Esophagus squamous epithelium (tissue), 5 donors: ENCODE measurements at regions not wholly inside any gene's neighbourhood (a gene's known extent, or its start where the extent isn't known, plus 50 kb on each side); places are given as distances from the start of the nearest gene placed in this dataset.

Source experiments
- DNase-seq: peaks from one replicate; lab custom pipeline; 2025; lab: John Stamatoyannopoulos, UW
- H3K27ac ChIP-seq, 4 donors: fragments of 200-600 bp; sonication (generic); one replicate each; pipeline ENCODE4 v1.5.1; 2016 to 2019; ENCODE audit warnings: mild to moderate bottlenecking in 1 of 4
- H3K27me3 ChIP-seq, 4 donors: fragments of 200-600 bp; sonication (generic); 1 replicate in 3 of 4; 2 replicates in 1 of 4; pipeline versions ENCODE4 v1.5.1 to v1.6.0; 2017 to 2021; ENCODE audit warnings: antibody characterized with exemption in 1 of 4
- H3K36me3 ChIP-seq, 3 donors: fragments of 200-600 bp; sonication (generic); one replicate each; pipeline ENCODE4 v1.5.1; 2016 to 2019
- H3K4me1 ChIP-seq, 3 donors: fragments of 200-600 bp; sonication (generic); one replicate each; pipeline ENCODE4 v1.5.1; 2017 to 2019
- H3K4me3 ChIP-seq, 4 donors: fragments of 200-600 bp; sonication (generic); 1 replicate in 3 of 4; 2 replicates in 1 of 4; pipeline ENCODE4 v1.5.1; 2016 to 2019; ENCODE audit warnings: mild to moderate bottlenecking in 2 of 4, moderate library complexity in 1 of 4
- H3K9me3 ChIP-seq, 3 donors: fragments of 200-600 bp; sonication (generic); one replicate each; pipeline ENCODE4 v1.5.1; 2016 to 2019
- POLR2A ChIP-seq, 4 donors: fragments of 450-650 bp; IDR thresholded peaks; one replicate each; pipeline ENCODE4 v1.6.1; 2017; ENCODE audit warnings: antibody characterized with exemption in 4 of 4, mild to moderate bottlenecking in 4 of 4, moderate library complexity in 3 of 4
- WGBS, 2 donors: methylation state at CpG; one replicate each; pipeline ENCODE4 v1.1.5; 2018; 5-methylcytosine and 5-hydroxymethylcytosine counted together
- intact Hi-C: fragments of 100-400 bp; cut with DNase I; formaldehyde crosslinking; loops from one replicate; pipeline ENCODE4 v1.15.0; 2022
- TF ChIP-seq, protein P1 (sequence below), 6 experiments: fragments of 450-650 bp in 4 of 6; fragments of 200-600 bp in 2 of 6; sonication (generic) in 2 of 6; IDR thresholded peaks; one replicate each; pipeline ENCODE4 v1.5.1; 2016 to 2019; ENCODE audit warnings: antibody characterized with exemption in 6 of 6, mild to moderate bottlenecking in 4 of 6, moderate library complexity in 4 of 6
- donor health status: DM: yes; HTN: yes; CAD: no.

DNA sequence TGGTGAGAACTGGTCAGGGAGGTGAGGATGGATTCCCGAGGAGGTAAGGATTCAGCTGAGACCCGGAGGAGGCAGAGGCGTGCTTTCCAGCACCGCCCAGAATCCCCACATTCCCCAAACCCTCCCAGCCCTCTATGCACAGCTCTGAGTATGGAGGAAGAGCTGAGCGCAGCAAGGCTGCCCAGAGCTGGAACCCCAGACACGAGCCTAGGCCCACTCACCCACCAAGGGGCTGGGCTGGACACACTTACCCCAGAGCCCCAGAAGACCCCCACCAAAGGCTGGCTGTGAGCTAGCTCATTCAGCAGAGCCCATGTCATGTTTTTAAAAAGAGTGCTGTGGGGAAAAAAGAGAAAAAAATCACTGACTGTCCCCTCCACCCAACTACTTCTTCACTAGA, 271.5 kb downstream of the XXYLT1 start:
- Histone ChIP-seq H3K27ac (no peak overlapping the region), H3K36me3 (no peaks in the 10 kb centered on the region), H3K27me3 (no peaks in the 10 kb centered on the region), H3K4me3 (no peak overlapping the region), H3K9me3 (no peaks in the 10 kb centered on the region), H3K4me1 (peaks cover 17 to 28% (median 25%) of the 10 kb centered on the region in 3 donors)
- no peak for DNase-seq
- TF ChIP-seq, protein P1, sequence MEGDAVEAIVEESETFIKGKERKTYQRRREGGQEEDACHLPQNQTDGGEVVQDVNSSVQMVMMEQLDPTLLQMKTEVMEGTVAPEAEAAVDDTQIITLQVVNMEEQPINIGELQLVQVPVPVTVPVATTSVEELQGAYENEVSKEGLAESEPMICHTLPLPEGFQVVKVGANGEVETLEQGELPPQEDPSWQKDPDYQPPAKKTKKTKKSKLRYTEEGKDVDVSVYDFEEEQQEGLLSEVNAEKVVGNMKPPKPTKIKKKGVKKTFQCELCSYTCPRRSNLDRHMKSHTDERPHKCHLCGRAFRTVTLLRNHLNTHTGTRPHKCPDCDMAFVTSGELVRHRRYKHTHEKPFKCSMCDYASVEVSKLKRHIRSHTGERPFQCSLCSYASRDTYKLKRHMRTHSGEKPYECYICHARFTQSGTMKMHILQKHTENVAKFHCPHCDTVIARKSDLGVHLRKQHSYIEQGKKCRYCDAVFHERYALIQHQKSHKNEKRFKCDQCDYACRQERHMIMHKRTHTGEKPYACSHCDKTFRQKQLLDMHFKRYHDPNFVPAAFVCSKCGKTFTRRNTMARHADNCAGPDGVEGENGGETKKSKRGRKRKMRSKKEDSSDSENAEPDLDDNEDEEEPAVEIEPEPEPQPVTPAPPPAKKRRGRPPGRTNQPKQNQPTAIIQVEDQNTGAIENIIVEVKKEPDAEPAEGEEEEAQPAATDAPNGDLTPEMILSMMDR (IDR thresholded peaks at IDR 0.05) = no peak
- TF ChIP-seq POLR2A (IDR thresholded peaks at IDR 0.05) = no peak
- intact Hi-C loops = no loop called here
- WGBS, 2 donors = 76 to 81% methylated on average over 5 to 6 of the region's 6 CpGs

DNA sequence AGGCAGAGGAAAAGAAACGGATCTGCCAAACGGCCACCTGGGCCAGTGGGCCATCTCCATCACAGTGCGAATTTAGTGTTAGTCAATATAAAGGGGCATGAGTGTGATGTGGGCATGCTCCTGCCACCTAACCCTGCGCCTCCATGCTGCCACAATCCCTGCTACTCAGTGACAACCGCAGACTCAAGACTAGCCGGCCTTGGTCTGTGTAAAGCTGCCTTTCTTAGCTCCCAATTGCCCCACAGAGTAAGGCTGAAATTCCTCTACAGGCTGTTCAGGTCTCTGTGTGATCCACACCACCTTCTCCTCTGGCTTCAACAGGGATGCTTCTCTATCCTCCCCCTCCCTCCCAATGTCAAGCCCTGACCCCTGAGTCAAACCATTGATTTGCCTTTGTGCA, 269.7 kb downstream of the XXYLT1 start:
- no peak overlapping the region for H3K4me3 ChIP-seq
- TF ChIP-seq, protein P1 (IDR thresholded peaks at IDR 0.05) = no peak
- TF ChIP-seq POLR2A (IDR thresholded peaks at IDR 0.05) = no peak
- 88 to 98% methylated on average over 5 to 6 of the region's 6 CpGs for WGBS, 2 donors
- H3K4me1 ChIP-seq = peaks cover 17 to 28% (median 25%) of the 10 kb centered on the region in 3 donors
- no peak overlapping the region for H3K27ac ChIP-seq
- intact Hi-C loops = no loop called here
- H3K9me3 ChIP-seq = no peaks in the 10 kb centered on the region
- DNase-seq = no peak
- no peaks in the 10 kb centered on the region for H3K36me3 ChIP-seq
- H3K27me3 ChIP-seq = no peaks in the 10 kb centered on the region

DNA sequence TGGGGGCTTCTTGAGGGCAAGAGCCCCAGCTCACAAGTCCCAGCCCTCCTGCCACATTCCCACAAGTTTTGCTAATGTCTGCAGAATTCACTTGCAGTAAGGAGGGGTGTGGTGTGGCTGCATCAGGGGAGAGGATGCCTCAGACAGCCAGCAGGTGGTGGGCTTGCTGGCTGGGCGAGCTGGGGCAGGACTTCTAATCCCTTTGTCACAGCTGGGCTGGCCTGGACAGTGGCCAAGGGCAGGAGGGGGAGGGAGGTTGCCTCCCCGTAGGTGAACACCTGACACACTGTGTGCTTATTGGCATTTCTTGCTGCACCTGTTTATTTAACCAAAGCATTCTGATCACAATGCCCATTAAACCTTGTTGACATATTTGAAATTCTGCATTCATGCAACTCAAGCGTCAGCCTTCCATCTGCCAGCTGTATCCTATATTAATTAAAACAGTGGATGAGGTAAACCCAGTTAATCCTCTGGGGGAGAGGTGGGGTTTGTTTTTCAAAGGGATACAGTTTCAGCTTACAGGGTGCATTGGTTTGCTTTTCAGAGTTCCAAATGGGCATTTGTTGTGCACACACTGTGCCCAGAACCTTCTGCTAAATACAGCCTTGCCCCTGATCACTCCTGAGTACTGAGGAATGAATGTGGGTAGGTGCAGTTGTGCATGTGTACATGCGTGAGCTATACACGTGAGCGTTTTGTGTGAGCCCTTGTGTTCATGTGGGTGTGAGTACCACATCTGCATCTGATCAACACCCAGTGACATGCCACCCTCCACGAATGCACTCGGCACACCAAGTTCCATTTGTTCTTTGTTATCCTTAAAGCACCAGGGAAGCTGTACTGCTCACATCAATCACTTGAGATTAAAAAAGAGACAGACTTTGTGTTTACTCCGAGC, 268.7 kb downstream of the XXYLT1 start:
- WGBS, 2 donors = 22 to 32% methylated on average over 8 to 9 of the region's 9 CpGs

DNA sequence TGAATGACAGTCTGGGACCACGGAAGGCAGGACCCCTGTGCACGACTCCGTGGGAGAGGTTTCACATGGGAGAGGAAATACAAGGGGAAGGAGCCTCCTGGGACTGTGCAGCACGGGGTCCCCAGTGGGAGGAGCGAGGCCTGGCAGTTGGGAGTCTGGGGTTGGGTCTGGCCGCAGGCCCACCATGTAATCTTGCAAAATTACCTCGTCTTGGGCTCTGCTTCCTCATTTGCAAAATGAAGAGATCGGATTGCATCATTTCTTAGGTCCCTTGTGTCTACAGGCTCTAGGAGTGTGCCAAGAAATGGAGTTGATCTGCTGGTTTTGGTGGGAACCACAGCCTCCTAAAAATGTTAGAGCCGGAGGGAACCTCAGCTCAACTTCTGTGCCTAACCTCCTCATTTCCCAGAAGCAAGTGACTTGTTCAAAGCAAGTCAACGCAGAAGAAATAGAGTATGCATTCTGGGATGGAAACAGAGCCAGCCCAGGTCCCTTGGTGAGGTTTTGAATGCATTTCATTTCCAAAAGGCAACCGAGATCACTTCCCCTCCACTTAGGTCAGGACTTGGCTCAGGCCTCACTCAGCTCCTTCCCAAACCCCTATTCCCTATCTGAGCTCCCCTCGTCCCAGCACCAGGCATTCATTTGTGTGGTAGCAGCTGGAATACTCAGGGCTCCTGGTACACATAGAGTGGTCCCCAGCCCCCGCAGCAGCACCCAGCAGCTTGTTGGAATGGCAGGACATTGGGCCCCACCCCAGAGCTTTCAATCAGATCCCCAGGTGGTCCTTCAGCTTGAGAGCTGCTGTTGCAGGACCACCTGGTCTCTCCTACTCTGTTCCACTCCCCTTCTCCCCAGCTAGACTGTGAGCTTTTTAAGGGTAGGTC, 267.7 kb downstream of the XXYLT1 start:
- peak overlapping the region; percentile 53 to 79 (median 70) for H3K27ac ChIP-seq
- intact Hi-C loops = no loop called here
- no peaks in the 10 kb centered on the region for H3K9me3 ChIP-seq
- H3K4me1 ChIP-seq = peaks cover 17 to 41% (median 25%) of the 10 kb centered on the region in 3 donors
- H3K27me3 ChIP-seq = no peaks in the 10 kb centered on the region
- 35 to 40% methylated on average over 8 to 10 of the region's 13 CpGs for whole genome bisulfite sequencing, 2 donors
- peak overlapping the region in 1 of 4 donors; percentile 31 for H3K4me3 ChIP-seq
- no peak for TF ChIP-seq POLR2A (IDR thresholded peaks at IDR 0.05)
- TF ChIP-seq, protein P1 (IDR thresholded peaks at IDR 0.05) = no peak
- DNase-seq = no peak
- H3K36me3 ChIP-seq = no peaks in the 10 kb centered on the region

More for the DNA sequence above, 268.7 kb downstream of the XXYLT1 start:
- H3K27ac ChIP-seq = peak overlapping the region; percentile 53 to 79 (median 70)
- DNase-seq = no peak
- peaks cover 17 to 30% (median 25%) of the 10 kb centered on the region in 3 donors for H3K4me1 ChIP-seq
- no peaks in the 10 kb centered on the region for H3K36me3 ChIP-seq
- H3K27me3 ChIP-seq = no peaks in the 10 kb centered on the region
- intact Hi-C loops = no loop called here
- peak overlapping the region in 1 of 4 donors; percentile 31 for H3K4me3 ChIP-seq
- no peaks in the 10 kb centered on the region for H3K9me3 ChIP-seq
- TF ChIP-seq POLR2A (IDR thresholded peaks at IDR 0.05) = no peak
- TF ChIP-seq, protein P1 (IDR thresholded peaks at IDR 0.05) = peak in 5 of 6 experiments; percentile 43 to 71 (median 65)
